ENCODE measurements at regions not wholly inside any gene's neighbourhood (a gene's known extent, or its start where the extent isn't known, plus 50 kb on each side); places are given as distances from the start of the nearest gene placed in this dataset.

- DNase-seq (ENCODE audit: extremely low spot score) = no peak
- H3K4me3 ChIP-seq (ENCODE audit: low read depth, low read length) = no peak overlapping the region
- 93% methylated on average over 6 of the region's 6 CpGs for WGBS
- no peak overlapping the region for H3K27ac ChIP-seq (ENCODE audit: low read depth)
- H3K36me3 ChIP-seq (ENCODE audit: insufficient read depth) = no peaks in the 10 kb centered on the region
- no peaks in the 10 kb centered on the region for H3K4me1 ChIP-seq (ENCODE audit: insufficient read depth)
These were observed 526.9 kb upstream of the ID2 start for GRCh38 chr2:8154936-8155335.

GRCh38 chr2:8157621-8158430 is 524.0 kb upstream of the ID2 start:
- Histone ChIP-seq H3K27ac (ENCODE audit: low read depth) (no peak overlapping the region), H3K4me3 (ENCODE audit: low read depth, low read length) (no peak overlapping the region), H3K36me3 (ENCODE audit: insufficient read depth) (no peaks in the 10 kb centered on the region), H3K4me1 (ENCODE audit: insufficient read depth) (no peaks in the 10 kb centered on the region)
- WGBS = 93% methylated on average over 17 of the region's 17 CpGs
- no peak for DNase-seq (ENCODE audit: extremely low spot score)

GRCh38 chr2:8158711-8159110 is 523.1 kb upstream of the ID2 start:
- DNase-seq (ENCODE audit: extremely low spot score) = no peak
- Histone ChIP-seq H3K4me1 (ENCODE audit: insufficient read depth) (no peaks in the 10 kb centered on the region), H3K36me3 (ENCODE audit: insufficient read depth) (no peaks in the 10 kb centered on the region), H3K4me3 (ENCODE audit: low read depth, low read length) (no peak overlapping the region), H3K27ac (ENCODE audit: low read depth) (no peak overlapping the region)
- 90% methylated on average over 6 of the region's 6 CpGs for WGBS

- Histone ChIP-seq H3K27ac (ENCODE audit: low read depth) (no peak overlapping the region), H3K4me1 (ENCODE audit: insufficient read depth) (no peaks in the 10 kb centered on the region), H3K36me3 (ENCODE audit: insufficient read depth) (no peaks in the 10 kb centered on the region), H3K4me3 (ENCODE audit: low read depth, low read length) (no peak overlapping the region)
- DNase-seq (ENCODE audit: extremely low spot score) = no peak
- 81% methylated on average over 13 of the region's 13 CpGs for WGBS
These were observed 522.5 kb upstream of the ID2 start for GRCh38 chr2:8159211-8159965.

GRCh38 chr2:8159966-8160603 is 521.8 kb upstream of the ID2 start:
- H3K27ac ChIP-seq (ENCODE audit: low read depth) = no peak overlapping the region
- no peak for DNase-seq (ENCODE audit: extremely low spot score)
- H3K4me3 ChIP-seq (ENCODE audit: low read depth, low read length) = no peak overlapping the region
- 67% methylated on average over 4 of the region's 4 CpGs for WGBS
- H3K36me3 ChIP-seq (ENCODE audit: insufficient read depth) = no peaks in the 10 kb centered on the region
- no peaks in the 10 kb centered on the region for H3K4me1 ChIP-seq (ENCODE audit: insufficient read depth)

GRCh38 chr2:8160959-8161358 is 520.9 kb upstream of the ID2 start:
- no peak overlapping the region for H3K4me3 ChIP-seq (ENCODE audit: low read depth, low read length)
- no peak overlapping the region for H3K27ac ChIP-seq (ENCODE audit: low read depth)
- H3K4me1 ChIP-seq (ENCODE audit: insufficient read depth) = no peaks in the 10 kb centered on the region
- WGBS = 95% methylated on average over 13 of the region's 13 CpGs
- no peak for DNase-seq (ENCODE audit: extremely low spot score)
- no peaks in the 10 kb centered on the region for H3K36me3 ChIP-seq (ENCODE audit: insufficient read depth)

GRCh38 chr2:8162552-8162951 is 519.3 kb upstream of the ID2 start:
- no peak overlapping the region for H3K4me3 ChIP-seq (ENCODE audit: low read depth, low read length)
- no peak for DNase-seq (ENCODE audit: extremely low spot score)
- no peak overlapping the region for H3K27ac ChIP-seq (ENCODE audit: low read depth)
- WGBS = 58% methylated on average over 17 of the region's 17 CpGs
- H3K36me3 ChIP-seq (ENCODE audit: insufficient read depth) = no peaks in the 10 kb centered on the region
- no peaks in the 10 kb centered on the region for H3K4me1 ChIP-seq (ENCODE audit: insufficient read depth)

GRCh38 chr2:8165550-8165949 is 516.3 kb upstream of the ID2 start:
- H3K4me3 ChIP-seq (ENCODE audit: low read depth, low read length) = no peak overlapping the region
- H3K4me1 ChIP-seq (ENCODE audit: insufficient read depth) = no peaks in the 10 kb centered on the region
- WGBS = 96% methylated on average over 5 of the region's 5 CpGs
- no peaks in the 10 kb centered on the region for H3K36me3 ChIP-seq (ENCODE audit: insufficient read depth)
- no peak overlapping the region for H3K27ac ChIP-seq (ENCODE audit: low read depth)
- no peak for DNase-seq (ENCODE audit: extremely low spot score)

GRCh38 chr2:8168022-8168717 is 513.7 kb upstream of the ID2 start:
- WGBS = 90% methylated on average over 8 of the region's 8 CpGs
- Histone ChIP-seq H3K27ac (ENCODE audit: low read depth) (no peak overlapping the region), H3K4me1 (ENCODE audit: insufficient read depth) (no peaks in the 10 kb centered on the region), H3K36me3 (ENCODE audit: insufficient read depth) (no peaks in the 10 kb centered on the region), H3K4me3 (ENCODE audit: low read depth, low read length) (no peak overlapping the region)
- no peak for DNase-seq (ENCODE audit: extremely low spot score)

- Histone ChIP-seq H3K27ac (ENCODE audit: low read depth) (no peak overlapping the region), H3K4me1 (ENCODE audit: insufficient read depth) (no peaks in the 10 kb centered on the region), H3K36me3 (ENCODE audit: insufficient read depth) (no peaks in the 10 kb centered on the region), H3K4me3 (ENCODE audit: low read depth, low read length) (no peak overlapping the region)
- WGBS = 96% methylated on average over 2 of the region's 2 CpGs
- no peak for DNase-seq (ENCODE audit: extremely low spot score)
These were observed 512.9 kb upstream of the ID2 start for GRCh38 chr2:8168876-8169424.

- 52% methylated on average over 3 of the region's 3 CpGs for WGBS
These were observed 512.4 kb upstream of the ID2 start for GRCh38 chr2:8169443-8169842.

GRCh38 chr2:8170552-8171327 is 511.1 kb upstream of the ID2 start:
- Histone ChIP-seq H3K36me3 (ENCODE audit: insufficient read depth) (no peaks in the 10 kb centered on the region), H3K4me3 (ENCODE audit: low read depth, low read length) (no peak overlapping the region), H3K27ac (ENCODE audit: low read depth) (no peak overlapping the region), H3K4me1 (ENCODE audit: insufficient read depth) (no peaks in the 10 kb centered on the region)
- WGBS = 73% methylated on average over 7 of the region's 7 CpGs
- no peak for DNase-seq (ENCODE audit: extremely low spot score)

More at GRCh38 chr2:8169443-8169842, 512.4 kb upstream of the ID2 start:
- DNase-seq (ENCODE audit: extremely low spot score) = no peak
- H3K4me3 ChIP-seq (ENCODE audit: low read depth, low read length) = no peak overlapping the region
- no peak overlapping the region for H3K27ac ChIP-seq (ENCODE audit: low read depth)
- no peaks in the 10 kb centered on the region for H3K36me3 ChIP-seq (ENCODE audit: insufficient read depth)
- no peaks in the 10 kb centered on the region for H3K4me1 ChIP-seq (ENCODE audit: insufficient read depth)

GRCh38 chr2:8171608-8172007 is 510.2 kb upstream of the ID2 start:
- Histone ChIP-seq H3K4me3 (ENCODE audit: low read depth, low read length) (no peak overlapping the region), H3K36me3 (ENCODE audit: insufficient read depth) (no peaks in the 10 kb centered on the region), H3K27ac (ENCODE audit: low read depth) (no peak overlapping the region), H3K4me1 (ENCODE audit: insufficient read depth) (no peaks in the 10 kb centered on the region)
- no peak for DNase-seq (ENCODE audit: extremely low spot score)
- 25% methylated on average over 2 of the region's 2 CpGs for whole genome bisulfite sequencing
